ENCODE measurements at regions not wholly inside any gene's neighbourhood (a gene's known extent, or its start where the extent isn't known, plus 50 kb on each side); places are given as distances from the start of the nearest gene placed in this dataset.

DNA sequence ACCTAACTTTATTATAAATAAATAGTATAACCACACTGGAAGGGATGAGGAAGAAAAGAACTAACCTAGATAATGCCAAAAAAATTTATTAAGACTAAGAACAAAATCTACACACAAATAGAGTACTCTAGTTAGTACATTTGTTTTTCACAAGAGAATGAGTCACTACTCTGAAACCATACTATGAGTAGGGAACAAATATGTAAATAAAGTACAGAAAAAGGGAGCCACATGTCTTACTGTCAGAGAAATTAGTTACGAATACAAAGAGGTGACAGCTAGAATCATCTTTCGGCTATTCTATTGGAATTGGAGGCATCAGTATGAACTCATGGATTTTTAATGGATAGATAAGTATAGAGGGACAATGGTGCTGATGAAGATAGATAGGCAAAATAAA lies 150.5 kb downstream of the COPS8 start:
- TF ChIP-seq CTCF (conservative IDR thresholded peaks at IDR 0.05) (no peak), EZH2 (IDR thresholded peaks at IDR 0.05; ENCODE audit: low read depth) (no peak)
